GM12878 (cell line): ENCODE measurements at regions not wholly inside any gene's neighbourhood (a gene's known extent, or its start where the extent isn't known, plus 50 kb on each side); places are given as distances from the start of the nearest gene placed in this dataset.

Experiments used
- ATAC-seq: fragments of 200-7000 bp; cut with Tn5 transposase; 3 replicates; pipeline ENCODE4 v1.9.1; 2020; ENCODE audit warnings: mild to moderate bottlenecking, moderate library complexity
- BruUV-seq: library from RNA; stranded (reverse); fragments of 400-500 nt; replicated peaks from 2 replicates; lab custom pipeline; 2021; lab: Mats Ljungman, UMichigan
- CTCF ChIA-PET: fragments of 300-600 bp; sonication (Branson Sonifier 250); formaldehyde crosslinking; extraction: SDS; loops from one replicate; lab custom pipeline; 2021; ENCODE audit warnings: inconsistent platforms; lab: Yijun Ruan, JAX
- POLR2A ChIA-PET: fragments of 350-600 bp; formaldehyde crosslinking; extraction: SDS; loops from one replicate; lab custom pipeline; 2021; ENCODE audit warnings: inconsistent platforms; lab: Charles Lee
- RAD21 ChIA-PET: fragments of 300-600 bp; sonication (Branson Sonifier 250); formaldehyde crosslinking; loops from one replicate; lab custom pipeline; 2023; ENCODE audit warnings: antibody characterized with exemption; ENCODE audit not compliant: unreplicated experiment; lab: Charles Lee
- SMC1A ChIA-PET: fragments of 300-600 bp; sonication (Branson Sonifier 250); formaldehyde crosslinking; loops from one replicate; lab custom pipeline; 2023; ENCODE audit not compliant: unreplicated experiment, uncharacterized antibody; lab: Charles Lee
- DNase-seq: peaks from one replicate; pipeline ENCODE4 v3.0.0-alpha.2; 2011; ENCODE audit warnings: low read depth, low spot score
- FAIRE-seq: peaks from 3 replicates; lab custom pipeline; 2011; peaks lifted over from hg19 to GRCh38; lab: Jason Lieb, UNC
- H2AFZ ChIP-seq: 2 replicates; pipeline ENCODE4 v1.6.0; 2011; ENCODE audit warnings: low read depth, low read length, control low read depth; ENCODE audit not compliant: control insufficient read depth
- H3K27ac ChIP-seq: 2 replicates; pipeline ENCODE4 v1.5.1; 2011; ENCODE audit warnings: control low read depth; ENCODE audit not compliant: control insufficient read depth, insufficient read depth
- H3K27me3 ChIP-seq, 2 experiments: replicated peaks in 1 of 2; 2 replicates each; pipeline versions ENCODE4 v1.6.0 to v1.6.1; 2011; ENCODE audit warnings: low read length in 1 of 2; ENCODE audit not compliant: control insufficient read depth in 2 of 2, insufficient read depth in 2 of 2
- H3K36me3 ChIP-seq, 2 experiments: 2 replicates each; pipeline ENCODE4 v1.5.1; 2011; ENCODE audit warnings: low read length in 1 of 2; ENCODE audit not compliant: control insufficient read depth in 2 of 2, insufficient read depth in 2 of 2
- H3K4me1 ChIP-seq: 2 replicates; pipeline ENCODE4 v1.6.1; 2011; ENCODE audit warnings: mild to moderate bottlenecking, low read length, moderate library complexity, mixed read lengths; ENCODE audit not compliant: control insufficient read depth, insufficient read depth
- H3K4me2 ChIP-seq: 2 replicates; pipeline ENCODE4 v1.6.0; 2011; ENCODE audit warnings: control low read depth; ENCODE audit not compliant: control insufficient read depth, insufficient read depth
- H3K4me3 ChIP-seq: fragments of 200-600 bp; sonication (generic); 2 replicates; pipeline ENCODE4 v1.5.1; 2016
- H3K79me2 ChIP-seq: 2 replicates; pipeline ENCODE4 v1.6.0; 2011; ENCODE audit warnings: low read length; ENCODE audit not compliant: control insufficient read depth, insufficient read depth
- H3K9ac ChIP-seq: 2 replicates; pipeline ENCODE4 v1.8.0; 2011; ENCODE audit warnings: low read length, control low read depth, mixed read lengths; ENCODE audit not compliant: control insufficient read depth, insufficient read depth
- H3K9me3 ChIP-seq: replicated peaks from 3 replicates; pipeline ENCODE4 v1.5.1; 2011; ENCODE audit warnings: mild to moderate bottlenecking, low read length; ENCODE audit not compliant: control insufficient read depth, insufficient read depth
- H4K20me1 ChIP-seq: 2 replicates; pipeline ENCODE4 v1.6.0; 2011; ENCODE audit not compliant: control insufficient read depth, insufficient read depth
- BCL11A ChIP-seq: IDR thresholded peaks from 2 replicates; pipeline ENCODE4 v1.6.1; 2011; ENCODE audit warnings: low read depth, low read length
- CHD2 ChIP-seq: IDR thresholded peaks from 2 replicates; pipeline ENCODE4 v1.6.1; 2011; ENCODE audit warnings: low read depth, low read length, improper control_type of control experiment, borderline replicate concordance
- FOXK2 ChIP-seq: fragments of 450-650 bp; IDR thresholded peaks from 2 replicates; pipeline ENCODE4 v1.6.1; 2017; ENCODE audit warnings: mild to moderate bottlenecking, moderate library complexity
- HCFC1 ChIP-seq: fragments of 150-350 bp; IDR thresholded peaks from 2 replicates; pipeline ENCODE4 v1.6.1; 2014; ENCODE audit warnings: low read length
- IKZF2 ChIP-seq, 2 experiments: fragments of 450-650 bp; IDR thresholded peaks; 2 replicates each; pipeline ENCODE4 v1.6.1; 2017; ENCODE audit warnings: mild to moderate bottlenecking in 2 of 2, moderate library complexity in 2 of 2
- IRF4 ChIP-seq: IDR thresholded peaks from 2 replicates; pipeline ENCODE4 v1.6.1; 2011; ENCODE audit warnings: low read depth, low read length
- JUND ChIP-seq: IDR thresholded peaks from 2 replicates; pipeline ENCODE4 v1.6.1; 2012; ENCODE audit warnings: low read depth, mild to moderate bottlenecking, low read length, improper control_type of control experiment, moderate library complexity
- KAT2A ChIP-seq: conservative IDR thresholded peaks from 2 replicates; pipeline ENCODE4 v1.6.1; 2011; ENCODE audit warnings: low read depth, low read length; ENCODE audit not compliant: control insufficient read depth
- MTA3 ChIP-seq: IDR thresholded peaks from 2 replicates; pipeline ENCODE4 v1.6.1; 2012; ENCODE audit warnings: low read length, inconsistent platforms, borderline replicate concordance
- MYB ChIP-seq: fragments of 150-350 bp; IDR thresholded peaks from 2 replicates; pipeline ENCODE4 v1.6.1; 2014; ENCODE audit warnings: mild to moderate bottlenecking, low read depth, low read length, borderline replicate concordance
- NFXL1 ChIP-seq: fragments of 450-650 bp; IDR thresholded peaks from 2 replicates; pipeline ENCODE4 v1.6.1; 2017; ENCODE audit warnings: antibody characterized with exemption, mild to moderate bottlenecking, borderline replicate concordance
- RFX5 ChIP-seq: IDR thresholded peaks from 2 replicates; pipeline ENCODE4 v1.6.1; 2011; ENCODE audit warnings: low read depth, low read length, improper control_type of control experiment
- SIN3A ChIP-seq: IDR thresholded peaks from 2 replicates; pipeline ENCODE4 v1.6.1; 2012; ENCODE audit warnings: low read depth, low read length, improper control_type of control experiment
- SKIL ChIP-seq: fragments of 450-650 bp; IDR thresholded peaks from 2 replicates; pipeline ENCODE4 v1.6.1; 2017; ENCODE audit warnings: mild to moderate bottlenecking, low read depth, inconsistent platforms; ENCODE audit not compliant: poor library complexity, severe bottlenecking
- SMAD1 ChIP-seq: fragments of 450-650 bp; IDR thresholded peaks from 2 replicates; pipeline ENCODE4 v1.6.1; 2018; ENCODE audit warnings: mild to moderate bottlenecking, low read depth; ENCODE audit not compliant: partially characterized antibody
- SMARCA5 ChIP-seq: fragments of 450-650 bp; IDR thresholded peaks from 2 replicates; pipeline ENCODE4 v1.6.1; 2017; ENCODE audit warnings: mild to moderate bottlenecking
- WGBS: methylation state at CpG from one replicate; pipeline ENCODE4 v1.1.6; 2016; ENCODE audit warnings: low lambda C conversion rate; ENCODE audit not compliant: insufficient replicate concordance, insufficient coverage; ENCODE audit errors: missing lambda C conversion rate; 5-methylcytosine and 5-hydroxymethylcytosine counted together
- in situ Hi-C: fragments of 300-500 bp; cut with MboI; formaldehyde crosslinking; loops from 9 replicates; pipeline ENCODE4 v1.14.3; 2018; ENCODE audit warnings: mixed read lengths
- intact Hi-C: fragments of 100-400 bp; cut with micrococcal nuclease; formaldehyde crosslinking; loops from one replicate; pipeline ENCODE4 v1.14.2; 2022; ENCODE audit not compliant: unreplicated experiment

- SMC1A ChIA-PET: no interaction called here
These were observed 65.9 kb upstream of the SH3RF3 start for GRCh38 chr2:109062859-109063700.

GRCh38 chr2:109062145-109062858 is 66.7 kb upstream of the SH3RF3 start:
- H3K4me1 ChIP-seq: no peaks in the 10 kb centered on the region
- no peak overlapping the region for H2AFZ ChIP-seq
- H3K4me2 ChIP-seq: no peak overlapping the region
- SMC1A ChIA-PET: no interaction called here
- H3K9ac ChIP-seq: no peak overlapping the region
- H3K4me3 ChIP-seq: no peak overlapping the region
- intact Hi-C loops: no loop called here
- no peak for DNase-seq
- CTCF ChIA-PET: no interaction called here
- no peaks in the 10 kb centered on the region for H3K79me2 ChIP-seq
- BruUV-seq: no TSS peak
- no peak overlapping the region for H3K27ac ChIP-seq
- POLR2A ChIA-PET: no interaction called here
- no peaks in the 10 kb centered on the region for H3K36me3 ChIP-seq
- no peaks in the 10 kb centered on the region; a peak in 3 of 4 replicates for H3K27me3 ChIP-seq
- H4K20me1 ChIP-seq: no peaks in the 10 kb centered on the region
- no peak for FAIRE-seq
- 35% methylated on average over 6 of the region's 7 CpGs for WGBS
- RAD21 ChIA-PET: no interaction called here
- ATAC-seq: no peak
- no peaks in the 10 kb centered on the region for H3K9me3 ChIP-seq
- in situ Hi-C loops: no loop called here
- TF ChIP-seq JUND (no peak), SIN3A (no peak), NFXL1 (no peak), IKZF2 (IDR thresholded peaks at IDR 0.05) (no peak), SKIL (no peak)

More at GRCh38 chr2:109062859-109063700, 65.9 kb upstream of the SH3RF3 start:
- Histone ChIP-seq H3K79me2 (no peaks in the 10 kb centered on the region), H3K4me2 (no peak overlapping the region), H3K36me3 (no peaks in the 10 kb centered on the region), H3K27me3 (no peaks in the 10 kb centered on the region; a peak in 3 of 4 replicates), H2AFZ (no peak overlapping the region), H3K4me1 (no peaks in the 10 kb centered on the region), H3K9me3 (no peaks in the 10 kb centered on the region), H4K20me1 (no peaks in the 10 kb centered on the region), H3K9ac (no peak overlapping the region), H3K27ac (no peak overlapping the region), H3K4me3 (no peak overlapping the region)
- in situ Hi-C loops (no loop called here), intact Hi-C loops (no loop called here)
- DNase-seq (no peak), FAIRE-seq (no peak), ATAC-seq (no peak)
- ChIA-PET RAD21 (no interaction called here), CTCF (no interaction called here), POLR2A (no interaction called here)
- no TSS peak for BruUV-seq
- TF ChIP-seq IRF4: no peak
- no peak for TF ChIP-seq MYB
- TF ChIP-seq CHD2: no peak
- no peak for TF ChIP-seq FOXK2
- no peak for TF ChIP-seq SMARCA5
- TF ChIP-seq BCL11A: no peak
- TF ChIP-seq RFX5: no peak
- no peak for TF ChIP-seq SMAD1
- no peak for TF ChIP-seq HCFC1
- no peak for TF ChIP-seq KAT2A
- no peak for TF ChIP-seq MTA3
- 45% methylated on average over 18 of the region's 19 CpGs for WGBS
